ENCODE measurements at regions not wholly inside any gene's neighbourhood (a gene's known extent, or its start where the extent isn't known, plus 50 kb on each side); places are given as distances from the start of the nearest gene placed in this dataset.

- Histone ChIP-seq H2AFZ (no peak overlapping the region), H4K20me1 (replicated peaks; ENCODE audit: insufficient read depth) (no peaks in the 10 kb centered on the region), H3F3A (replicated peaks; ENCODE audit: low read depth) (no peaks in the 10 kb centered on the region), H3K4me2 (no peak overlapping the region), H3K4me3 (no peak overlapping the region), H3K27me3 (ENCODE audit: insufficient read depth) (no peaks in the 10 kb centered on the region), H3K4me1 (ENCODE audit: insufficient read depth) (no peaks in the 10 kb centered on the region), H3K27ac (ENCODE audit: low read depth) (no peak overlapping the region), H3K9me2 (ENCODE audit: insufficient read depth) (no peaks in the 10 kb centered on the region), H3K36me3 (ENCODE audit: insufficient read depth) (no peaks in the 10 kb centered on the region), H3K79me2 (replicated peaks; ENCODE audit: insufficient read depth) (no peaks in the 10 kb centered on the region)
- no peaks in the 10 kb centered on the region for H3K9me3 Mint-ChIP-seq
- H3K36me3 Mint-ChIP-seq (ENCODE audit: low read depth), result no peaks in the 10 kb centered on the region
- H3K4me3 Mint-ChIP-seq, result no peak overlapping the region
- no peak overlapping the region for H3K27ac Mint-ChIP-seq
- peaks cover 2% of the 10 kb centered on the region for H3K27me3 Mint-ChIP-seq (ENCODE audit: insufficient read depth, low read depth, poor library complexity)
- DNase-seq (ENCODE audit: low spot score) (no peak), ATAC-seq (no peak)
- H3K4me1 Mint-ChIP-seq, result no peaks in the 10 kb centered on the region
- TF ChIP-seq ZNF331 (CRISPR knock-in tag; IDR thresholded peaks at IDR 0.05; ENCODE audit: low read depth) (no peak), EZH2phosphoT487 (IDR thresholded peaks at IDR 0.05; ENCODE audit: unreplicated experiment) (no peak), EZH2 (IDR thresholded peaks at IDR 0.05; ENCODE audit: low read depth, unreplicated experiment) (no peak), NANOG (IDR thresholded peaks at IDR 0.05; ENCODE audit: borderline replicate concordance) (no peak), CTCF (conservative IDR thresholded peaks at IDR 0.05; ENCODE audit: low read depth in 2 of 2) (no peak), POLR2AphosphoS5 (IDR thresholded peaks at IDR 0.05; ENCODE audit: low read depth) (no peak), CREB1 (CRISPR knock-in tag; IDR thresholded peaks at IDR 0.05; ENCODE audit: low read depth) (no peak)
- TF ChIP-seq, protein P1, sequence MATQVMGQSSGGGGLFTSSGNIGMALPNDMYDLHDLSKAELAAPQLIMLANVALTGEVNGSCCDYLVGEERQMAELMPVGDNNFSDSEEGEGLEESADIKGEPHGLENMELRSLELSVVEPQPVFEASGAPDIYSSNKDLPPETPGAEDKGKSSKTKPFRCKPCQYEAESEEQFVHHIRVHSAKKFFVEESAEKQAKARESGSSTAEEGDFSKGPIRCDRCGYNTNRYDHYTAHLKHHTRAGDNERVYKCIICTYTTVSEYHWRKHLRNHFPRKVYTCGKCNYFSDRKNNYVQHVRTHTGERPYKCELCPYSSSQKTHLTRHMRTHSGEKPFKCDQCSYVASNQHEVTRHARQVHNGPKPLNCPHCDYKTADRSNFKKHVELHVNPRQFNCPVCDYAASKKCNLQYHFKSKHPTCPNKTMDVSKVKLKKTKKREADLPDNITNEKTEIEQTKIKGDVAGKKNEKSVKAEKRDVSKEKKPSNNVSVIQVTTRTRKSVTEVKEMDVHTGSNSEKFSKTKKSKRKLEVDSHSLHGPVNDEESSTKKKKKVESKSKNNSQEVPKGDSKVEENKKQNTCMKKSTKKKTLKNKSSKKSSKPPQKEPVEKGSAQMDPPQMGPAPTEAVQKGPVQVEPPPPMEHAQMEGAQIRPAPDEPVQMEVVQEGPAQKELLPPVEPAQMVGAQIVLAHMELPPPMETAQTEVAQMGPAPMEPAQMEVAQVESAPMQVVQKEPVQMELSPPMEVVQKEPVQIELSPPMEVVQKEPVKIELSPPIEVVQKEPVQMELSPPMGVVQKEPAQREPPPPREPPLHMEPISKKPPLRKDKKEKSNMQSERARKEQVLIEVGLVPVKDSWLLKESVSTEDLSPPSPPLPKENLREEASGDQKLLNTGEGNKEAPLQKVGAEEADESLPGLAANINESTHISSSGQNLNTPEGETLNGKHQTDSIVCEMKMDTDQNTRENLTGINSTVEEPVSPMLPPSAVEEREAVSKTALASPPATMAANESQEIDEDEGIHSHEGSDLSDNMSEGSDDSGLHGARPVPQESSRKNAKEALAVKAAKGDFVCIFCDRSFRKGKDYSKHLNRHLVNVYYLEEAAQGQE (IDR thresholded peaks at IDR 0.05; ENCODE audit: unreplicated experiment), result no peak
- TF ChIP-seq, protein P2, sequence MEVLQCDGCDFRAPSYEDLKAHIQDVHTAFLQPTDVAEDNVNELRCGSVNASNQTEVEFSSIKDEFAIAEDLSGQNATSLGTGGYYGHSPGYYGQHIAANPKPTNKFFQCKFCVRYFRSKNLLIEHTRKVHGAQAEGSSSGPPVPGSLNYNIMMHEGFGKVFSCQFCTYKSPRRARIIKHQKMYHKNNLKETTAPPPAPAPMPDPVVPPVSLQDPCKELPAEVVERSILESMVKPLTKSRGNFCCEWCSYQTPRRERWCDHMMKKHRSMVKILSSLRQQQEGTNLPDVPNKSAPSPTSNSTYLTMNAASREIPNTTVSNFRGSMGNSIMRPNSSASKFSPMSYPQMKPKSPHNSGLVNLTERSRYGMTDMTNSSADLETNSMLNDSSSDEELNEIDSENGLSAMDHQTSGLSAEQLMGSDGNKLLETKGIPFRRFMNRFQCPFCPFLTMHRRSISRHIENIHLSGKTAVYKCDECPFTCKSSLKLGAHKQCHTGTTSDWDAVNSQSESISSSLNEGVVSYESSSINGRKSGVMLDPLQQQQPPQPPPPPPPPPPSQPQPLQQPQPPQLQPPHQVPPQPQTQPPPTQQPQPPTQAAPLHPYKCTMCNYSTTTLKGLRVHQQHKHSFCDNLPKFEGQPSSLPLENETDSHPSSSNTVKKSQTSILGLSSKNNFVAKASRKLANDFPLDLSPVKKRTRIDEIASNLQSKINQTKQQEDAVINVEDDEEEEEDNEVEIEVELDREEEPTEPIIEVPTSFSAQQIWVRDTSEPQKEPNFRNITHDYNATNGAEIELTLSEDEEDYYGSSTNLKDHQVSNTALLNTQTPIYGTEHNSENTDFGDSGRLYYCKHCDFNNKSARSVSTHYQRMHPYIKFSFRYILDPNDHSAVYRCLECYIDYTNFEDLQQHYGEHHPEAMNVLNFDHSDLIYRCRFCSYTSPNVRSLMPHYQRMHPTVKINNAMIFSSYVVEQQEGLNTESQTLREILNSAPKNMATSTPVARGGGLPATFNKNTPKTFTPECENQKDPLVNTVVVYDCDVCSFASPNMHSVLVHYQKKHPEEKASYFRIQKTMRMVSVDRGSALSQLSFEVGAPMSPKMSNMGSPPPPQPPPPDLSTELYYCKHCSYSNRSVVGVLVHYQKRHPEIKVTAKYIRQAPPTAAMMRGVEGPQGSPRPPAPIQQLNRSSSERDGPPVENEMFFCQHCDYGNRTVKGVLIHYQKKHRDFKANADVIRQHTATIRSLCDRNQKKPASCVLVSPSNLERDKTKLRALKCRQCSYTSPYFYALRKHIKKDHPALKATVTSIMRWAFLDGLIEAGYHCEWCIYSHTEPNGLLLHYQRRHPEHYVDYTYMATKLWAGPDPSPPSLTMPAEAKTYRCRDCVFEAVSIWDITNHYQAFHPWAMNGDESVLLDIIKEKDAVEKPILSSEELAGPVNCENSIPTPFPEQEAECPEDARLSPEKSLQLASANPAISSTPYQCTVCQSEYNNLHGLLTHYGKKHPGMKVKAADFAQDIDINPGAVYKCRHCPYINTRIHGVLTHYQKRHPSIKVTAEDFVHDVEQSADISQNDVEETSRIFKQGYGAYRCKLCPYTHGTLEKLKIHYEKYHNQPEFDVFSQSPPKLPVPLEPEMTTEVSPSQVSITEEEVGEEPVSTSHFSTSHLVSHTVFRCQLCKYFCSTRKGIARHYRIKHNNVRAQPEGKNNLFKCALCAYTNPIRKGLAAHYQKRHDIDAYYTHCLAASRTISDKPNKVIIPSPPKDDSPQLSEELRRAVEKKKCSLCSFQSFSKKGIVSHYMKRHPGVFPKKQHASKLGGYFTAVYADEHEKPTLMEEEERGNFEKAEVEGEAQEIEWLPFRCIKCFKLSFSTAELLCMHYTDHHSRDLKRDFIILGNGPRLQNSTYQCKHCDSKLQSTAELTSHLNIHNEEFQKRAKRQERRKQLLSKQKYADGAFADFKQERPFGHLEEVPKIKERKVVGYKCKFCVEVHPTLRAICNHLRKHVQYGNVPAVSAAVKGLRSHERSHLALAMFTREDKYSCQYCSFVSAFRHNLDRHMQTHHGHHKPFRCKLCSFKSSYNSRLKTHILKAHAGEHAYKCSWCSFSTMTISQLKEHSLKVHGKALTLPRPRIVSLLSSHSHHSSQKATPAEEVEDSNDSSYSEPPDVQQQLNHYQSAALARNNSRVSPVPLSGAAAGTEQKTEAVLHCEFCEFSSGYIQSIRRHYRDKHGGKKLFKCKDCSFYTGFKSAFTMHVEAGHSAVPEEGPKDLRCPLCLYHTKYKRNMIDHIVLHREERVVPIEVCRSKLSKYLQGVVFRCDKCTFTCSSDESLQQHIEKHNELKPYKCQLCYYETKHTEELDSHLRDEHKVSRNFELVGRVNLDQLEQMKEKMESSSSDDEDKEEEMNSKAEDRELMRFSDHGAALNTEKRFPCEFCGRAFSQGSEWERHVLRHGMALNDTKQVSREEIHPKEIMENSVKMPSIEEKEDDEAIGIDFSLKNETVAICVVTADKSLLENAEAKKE (CRISPR knock-in tag; IDR thresholded peaks at IDR 0.05), result no peak
Observed at GRCh38 chr14:96649327-96649601, 147.1 kb downstream of the PAPOLA start.

Data from GM23338 (cell line).